Pancreas (tissue), 10 donors: ENCODE measurements at regions not wholly inside any gene's neighbourhood (a gene's known extent, or its start where the extent isn't known, plus 50 kb on each side); places are given as distances from the start of the nearest gene placed in this dataset.

ENCODE experiments used
- ATAC-seq, 4 donors: fragments of 200-7000 bp; cut with Tn5 transposase; one replicate each; pipeline versions ENCODE4 v1.8.0 to v1.9.1; 2020; ENCODE audit warnings: mild to moderate bottlenecking in 4 of 4, moderate library complexity in 4 of 4
- DNase-seq, 6 donors: peaks; one replicate each; pipeline ENCODE4 v3.0.0-alpha.2; 2020
- FAIRE-seq: peaks from 2 replicates; lab custom pipeline; 2012; peaks lifted over from hg19 to GRCh38; lab: Jason Lieb, UNC
- H3K27ac ChIP-seq, 4 donors: fragments of 200-600 bp; sonication (generic); 1 replicate in 3 of 4; 2 replicates in 1 of 4; pipeline versions ENCODE4 v1.5.0 to v1.8.0; 2020
- H3K27me3 ChIP-seq, 4 donors: fragments of 200-600 bp; one replicate each; pipeline ENCODE4 v1.8.0; 2021
- H3K36me3 ChIP-seq, 3 donors: fragments of 200-600 bp; sonication (generic) in 1 of 3; one replicate each; pipeline versions ENCODE4 v1.5.0 to v1.8.0; 2020 to 2021
- H3K4me1 ChIP-seq, 3 donors: fragments of 200-600 bp; one replicate each; pipeline ENCODE4 v1.8.0; 2021
- H3K4me3 ChIP-seq, 4 donors: fragments of 200-600 bp; sonication (generic) in 2 of 4; one replicate each; pipeline versions ENCODE4 v1.5.0 to v1.8.0; 2020 to 2021
- H3K9me3 ChIP-seq, 4 donors: fragments of 200-600 bp; one replicate each; pipeline ENCODE4 v1.8.0; 2021
- WGBS, 2 donors: extraction: QIAGEN DNeasy Blood & Tissue Kit; methylation state at CpG; one replicate each; pipeline ENCODE4 v1.1.7; 2013; 5-methylcytosine and 5-hydroxymethylcytosine counted together
- intact Hi-C, 3 donors: fragments of 100-400 bp; cut with DNase I; formaldehyde crosslinking; loops; one replicate each; pipeline versions ENCODE4 v1.11.1 to v1.14.2; 2022
- TF ChIP-seq, protein P1 (sequence below), 4 donors: fragments of 200-600 bp; sonication (generic) in 3 of 4; IDR thresholded peaks; one replicate each; pipeline versions ENCODE4 v1.5.0 to v1.8.0; 2021; ENCODE audit warnings: antibody characterized with exemption in 4 of 4
- donor health status: healthy with polysubstance abuse.
- donor health status: DM: no; HTN: no; CAD: no; lungs with moderate emphysema.
- donor health status: DM: no; HTN: no; CAD: no.
- donor health status: control.
- donor health status: control.
- donor health status: Bipolar disorder and iron deficiency.
- donor health status: DM: yes; HTN: yes; CAD: no.
- donor health status: DM: no; HTN: no; CAD: no.
- donor health status: DM: no; HTN: no; CAD: no.
- donor health status: DM: yes; HTN: yes; CAD: no.

DNA sequence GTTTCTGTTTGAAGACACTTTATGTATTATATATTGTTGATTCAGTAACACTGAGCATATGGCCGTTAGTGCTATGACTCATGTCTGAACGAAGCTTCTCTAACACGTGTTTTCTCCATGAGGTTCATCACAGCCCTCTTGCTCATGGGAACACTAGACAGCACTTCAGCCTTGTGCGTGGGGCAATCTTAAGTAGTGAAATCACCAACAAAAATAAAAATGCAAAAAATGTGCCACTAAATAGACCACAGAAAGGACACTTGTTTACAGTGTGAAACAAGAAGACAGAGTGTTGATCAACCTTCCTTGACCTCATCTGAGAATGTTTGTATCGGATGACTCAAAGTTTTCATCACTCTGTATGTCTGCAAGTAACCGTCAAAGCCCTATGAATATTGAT lies 94.5 kb downstream of the FDX1 start:
- DNase-seq, result no peak
- WGBS, 2 donors, result 66 to 86% methylated on average over 6 of the region's 6 CpGs
- intact Hi-C loops, result no loop called here

DNA sequence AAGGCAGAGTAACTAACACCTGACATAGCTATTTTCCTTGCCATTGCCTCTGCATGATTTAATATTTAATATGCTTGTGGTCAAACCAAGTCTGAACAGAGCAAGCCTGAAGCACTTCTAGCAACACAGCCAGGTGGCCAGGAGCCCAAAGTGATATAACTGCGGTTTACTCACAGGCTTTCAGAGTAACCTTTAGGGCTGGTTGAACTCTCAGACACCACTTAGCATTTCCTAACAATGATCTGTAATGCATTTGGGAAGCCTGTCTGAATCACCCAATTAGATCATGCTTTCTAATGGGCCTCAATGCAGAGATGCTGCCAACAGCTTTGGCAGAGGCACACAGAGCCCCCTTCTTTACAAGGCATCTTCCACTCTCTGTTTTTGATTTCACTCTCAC lies 96.1 kb downstream of the FDX1 start:
- H3K27me3 ChIP-seq, result no peaks in the 10 kb centered on the region
- peak in 3 of 4 donors; percentile 30 to 78 (median 53) for ATAC-seq
- WGBS, 2 donors, result 0 to 4% methylated on average over 1 of the region's 1 CpG
- intact Hi-C loops, result no loop called here
- H3K27ac ChIP-seq, result no peak overlapping the region
- no peak overlapping the region for H3K4me3 ChIP-seq
- H3K36me3 ChIP-seq, result no peaks in the 10 kb centered on the region
- H3K4me1 ChIP-seq, result no peaks in the 10 kb centered on the region
- TF ChIP-seq, protein P1, sequence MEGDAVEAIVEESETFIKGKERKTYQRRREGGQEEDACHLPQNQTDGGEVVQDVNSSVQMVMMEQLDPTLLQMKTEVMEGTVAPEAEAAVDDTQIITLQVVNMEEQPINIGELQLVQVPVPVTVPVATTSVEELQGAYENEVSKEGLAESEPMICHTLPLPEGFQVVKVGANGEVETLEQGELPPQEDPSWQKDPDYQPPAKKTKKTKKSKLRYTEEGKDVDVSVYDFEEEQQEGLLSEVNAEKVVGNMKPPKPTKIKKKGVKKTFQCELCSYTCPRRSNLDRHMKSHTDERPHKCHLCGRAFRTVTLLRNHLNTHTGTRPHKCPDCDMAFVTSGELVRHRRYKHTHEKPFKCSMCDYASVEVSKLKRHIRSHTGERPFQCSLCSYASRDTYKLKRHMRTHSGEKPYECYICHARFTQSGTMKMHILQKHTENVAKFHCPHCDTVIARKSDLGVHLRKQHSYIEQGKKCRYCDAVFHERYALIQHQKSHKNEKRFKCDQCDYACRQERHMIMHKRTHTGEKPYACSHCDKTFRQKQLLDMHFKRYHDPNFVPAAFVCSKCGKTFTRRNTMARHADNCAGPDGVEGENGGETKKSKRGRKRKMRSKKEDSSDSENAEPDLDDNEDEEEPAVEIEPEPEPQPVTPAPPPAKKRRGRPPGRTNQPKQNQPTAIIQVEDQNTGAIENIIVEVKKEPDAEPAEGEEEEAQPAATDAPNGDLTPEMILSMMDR (IDR thresholded peaks at IDR 0.05), result no peak
- no peak for FAIRE-seq
- H3K9me3 ChIP-seq, result no peaks in the 10 kb centered on the region
- DNase-seq, result no peak

More for the DNA sequence above, 94.5 kb downstream of the FDX1 start:
- Histone ChIP-seq H3K27me3 (no peaks in the 10 kb centered on the region), H3K4me3 (no peak overlapping the region), H3K36me3 (no peaks in the 10 kb centered on the region), H3K9me3 (no peaks in the 10 kb centered on the region), H3K4me1 (no peaks in the 10 kb centered on the region), H3K27ac (no peak overlapping the region)
- TF ChIP-seq, protein P1 (IDR thresholded peaks at IDR 0.05), result no peak
- FAIRE-seq (no peak), ATAC-seq (peak in 1 of 4 donors; percentile 12)

DNA sequence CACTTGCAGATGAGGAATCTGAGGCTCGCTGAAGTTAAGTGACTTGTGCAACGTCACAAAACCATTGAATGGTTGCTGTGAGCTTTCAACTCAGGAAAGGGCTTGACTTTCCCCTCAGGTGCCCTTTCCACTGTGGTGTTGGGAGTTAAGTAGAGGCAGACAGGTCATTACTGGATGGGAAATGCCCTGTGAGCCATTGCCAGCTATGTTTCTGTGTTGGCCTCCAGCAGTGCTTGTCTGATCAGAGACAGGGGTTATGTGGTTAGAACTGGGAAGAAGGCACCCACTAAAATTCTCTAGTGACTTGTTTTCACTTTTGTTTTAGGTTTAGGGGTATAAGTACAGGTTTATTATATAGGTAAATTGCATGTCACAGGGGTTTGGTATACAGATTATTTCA lies 96.6 kb downstream of the FDX1 start:
- intact Hi-C loops, result no loop called here
- H3K9me3 ChIP-seq, result no peaks in the 10 kb centered on the region
- H3K36me3 ChIP-seq, result no peaks in the 10 kb centered on the region
- no peaks in the 10 kb centered on the region for H3K27me3 ChIP-seq
- WGBS, 2 donors, result 74 to 78% methylated on average over 2 of the region's 2 CpGs
- H3K4me3 ChIP-seq, result no peak overlapping the region
- ATAC-seq, result no peak
- TF ChIP-seq, protein P1 (IDR thresholded peaks at IDR 0.05), result no peak
- H3K4me1 ChIP-seq, result no peaks in the 10 kb centered on the region
- DNase-seq, result no peak
- H3K27ac ChIP-seq, result no peak overlapping the region
- FAIRE-seq, result no peak
